GM18907 (cell line): ENCODE measurements at regions not wholly inside any gene's neighbourhood (a gene's known extent, or its start where the extent isn't known, plus 50 kb on each side); places are given as distances from the start of the nearest gene placed in this dataset.

Source experiments
- ATAC-seq: cut with Tn5 transposase; IDR thresholded peaks from one replicate; pipeline ENCODE4 v1.9.1; 2021; ENCODE audit warnings: mild to moderate bottlenecking, moderate library complexity; ENCODE audit not compliant: unreplicated experiment

GRCh38 chr16:73713778-73714495 is 582.7 kb upstream of the PSMD7 start:
- no peak for ATAC-seq

GRCh38 chr16:73713251-73713650 is 583.4 kb upstream of the PSMD7 start:
- ATAC-seq = no peak

- ATAC-seq = no peak
Observed at GRCh38 chr16:73711406-73712080, 585.1 kb upstream of the PSMD7 start.

- ATAC-seq = no peak
Observed at GRCh38 chr16:73710526-73710925, 586.1 kb upstream of the PSMD7 start.

- ATAC-seq = no peak
Observed at GRCh38 chr16:73707863-73708262, 588.8 kb upstream of the PSMD7 start.

GRCh38 chr16:73703891-73704290 is 592.7 kb upstream of the PSMD7 start:
- ATAC-seq = no peak

- ATAC-seq = no peak
Observed at GRCh38 chr16:73697336-73697735, 599.3 kb upstream of the PSMD7 start.

GRCh38 chr16:73692861-73693260 is 603.8 kb upstream of the PSMD7 start:
- ATAC-seq = no peak

GRCh38 chr16:73683804-73684203 is 612.8 kb upstream of the PSMD7 start:
- no peak for ATAC-seq

- no peak for ATAC-seq
Observed at GRCh38 chr16:73672135-73672534, 624.2 kb upstream of the ZFHX3 start.

- no peak for ATAC-seq
Observed at GRCh38 chr16:73670836-73671820, 623.2 kb upstream of the ZFHX3 start.

- no peak for ATAC-seq
Observed at GRCh38 chr16:73669535-73670274, 621.8 kb upstream of the ZFHX3 start.

GRCh38 chr16:73663720-73664119 is 615.8 kb upstream of the ZFHX3 start:
- no peak for ATAC-seq

GRCh38 chr16:73636196-73636595 is 588.3 kb upstream of the ZFHX3 start:
- no peak for ATAC-seq

GRCh38 chr16:73629011-73629410 is 581.1 kb upstream of the ZFHX3 start:
- ATAC-seq = no peak

- ATAC-seq = no peak
Observed at GRCh38 chr16:73617738-73618137, 569.8 kb upstream of the ZFHX3 start.

GRCh38 chr16:73616770-73617169 is 568.8 kb upstream of the ZFHX3 start:
- no peak for ATAC-seq

- ATAC-seq = no peak
Observed at GRCh38 chr16:73616166-73616753, 568.3 kb upstream of the ZFHX3 start.

GRCh38 chr16:73615071-73615940 is 567.4 kb upstream of the ZFHX3 start:
- ATAC-seq = no peak
